Astrocyte (in vitro differentiated cells and primary cell): ENCODE measurements at regions not wholly inside any gene's neighbourhood (a gene's known extent, or its start where the extent isn't known, plus 50 kb on each side); places are given as distances from the start of the nearest gene placed in this dataset.

ENCODE experiments used
- DNase-seq: peaks from one replicate; pipeline ENCODE4 v3.0.0-alpha.2; 2010; ENCODE audit warnings: low read depth
- FAIRE-seq: peaks from 2 replicates; lab custom pipeline; 2011; peaks lifted over from hg19 to GRCh38; lab: Jason Lieb, UNC
- H2AFZ ChIP-seq: 2 replicates; pipeline ENCODE4 v1.6.0; 2012; ENCODE audit warnings: low read depth, low read length, inconsistent platforms
- H3K27ac ChIP-seq: 2 replicates; pipeline ENCODE4 v1.5.1; 2011; ENCODE audit warnings: low read depth, low read length, inconsistent platforms
- H3K27me3 ChIP-seq: 2 replicates; pipeline ENCODE4 v1.6.0; 2011; ENCODE audit warnings: low read length, inconsistent platforms; ENCODE audit not compliant: insufficient read depth
- H3K36me3 ChIP-seq: 2 replicates; pipeline ENCODE4 v1.5.1; 2011; ENCODE audit warnings: low read length, inconsistent platforms; ENCODE audit not compliant: insufficient read depth
- H3K4me1 ChIP-seq: 2 replicates; pipeline ENCODE4 v1.5.1; 2011; ENCODE audit warnings: low read length, inconsistent platforms; ENCODE audit not compliant: insufficient read depth
- H3K4me2 ChIP-seq: 2 replicates; pipeline ENCODE4 v1.6.0; 2012; ENCODE audit warnings: low read length, inconsistent platforms
- H3K4me3 ChIP-seq: 2 replicates; pipeline ENCODE4 v1.5.1; 2011; ENCODE audit warnings: low read depth, mild to moderate bottlenecking, low read length, inconsistent platforms; ENCODE audit not compliant: insufficient read depth
- H3K79me2 ChIP-seq: 2 replicates; pipeline ENCODE4 v1.6.0; 2012; ENCODE audit warnings: mild to moderate bottlenecking, low read length, inconsistent platforms; ENCODE audit not compliant: insufficient read depth
- H3K9ac ChIP-seq: 2 replicates; pipeline ENCODE4 v1.6.0; 2012; ENCODE audit warnings: mild to moderate bottlenecking, low read length, inconsistent platforms
- H3K9me3 ChIP-seq: 2 replicates; pipeline ENCODE4 v1.5.1; 2012; ENCODE audit warnings: low read depth, mild to moderate bottlenecking, low read length, inconsistent platforms; ENCODE audit not compliant: insufficient read depth
- H4K20me1 ChIP-seq: 2 replicates; pipeline ENCODE4 v1.6.0; 2012; ENCODE audit warnings: low read length, inconsistent platforms; ENCODE audit not compliant: insufficient read depth
- H3K27ac Mint-ChIP-seq: one replicate; pipeline ENCODE4 v1.8.0; 2021; ENCODE audit warnings: mild to moderate bottlenecking, mixed read lengths; ENCODE audit not compliant: unreplicated experiment
- H3K27me3 Mint-ChIP-seq: one replicate; pipeline ENCODE4 v1.8.0; 2021; ENCODE audit warnings: low read depth, mixed read lengths; ENCODE audit not compliant: unreplicated experiment
- H3K36me3 Mint-ChIP-seq: one replicate; pipeline ENCODE4 v1.8.0; 2021; ENCODE audit warnings: low read depth, mixed read lengths; ENCODE audit not compliant: unreplicated experiment
- H3K4me1 Mint-ChIP-seq: one replicate; pipeline ENCODE4 v1.8.0; 2021; ENCODE audit warnings: low read depth, mixed read lengths; ENCODE audit not compliant: unreplicated experiment
- H3K4me3 Mint-ChIP-seq: one replicate; pipeline ENCODE4 v1.8.0; 2021; ENCODE audit warnings: mild to moderate bottlenecking, moderate library complexity, mixed read lengths; ENCODE audit not compliant: unreplicated experiment
- H3K9me3 Mint-ChIP-seq: one replicate; pipeline ENCODE4 v1.8.0; 2021; ENCODE audit warnings: mild to moderate bottlenecking, mixed read lengths; ENCODE audit not compliant: unreplicated experiment
- CTCF ChIP-seq: IDR thresholded peaks from 2 replicates; pipeline ENCODE4 v1.5.1; 2011; ENCODE audit warnings: low read depth, mild to moderate bottlenecking, inconsistent platforms, low read length, moderate library complexity; ENCODE audit not compliant: insufficient read depth
- EZH2 ChIP-seq: IDR thresholded peaks from 2 replicates; pipeline ENCODE4 v1.6.1; 2012; ENCODE audit warnings: mild to moderate bottlenecking, low read length, inconsistent platforms; ENCODE audit not compliant: insufficient read depth

- Mint-ChIP-seq H3K36me3 (peaks cover 4% of the 10 kb centered on the region), H3K4me1 (peaks cover 20% of the 10 kb centered on the region), H3K27ac (no peak overlapping the region)
Measured at GRCh38 chr2:39535636-39536185, 98.6 kb upstream of the MAP4K3 start.

GRCh38 chr2:39537150-39537549, 100.1 kb upstream of the MAP4K3 start:
- H3K36me3 ChIP-seq: no peaks in the 10 kb centered on the region
- Mint-ChIP-seq H3K27ac (no peak overlapping the region), H3K9me3 (peaks cover 7% of the 10 kb centered on the region), H3K4me3 (no peak overlapping the region), H3K4me1 (peaks cover 17% of the 10 kb centered on the region), H3K27me3 (no peaks in the 10 kb centered on the region), H3K36me3 (peaks cover 4% of the 10 kb centered on the region)
- no peak overlapping the region for H3K9ac ChIP-seq
- H3K4me1 ChIP-seq: peaks cover 5% of the 10 kb centered on the region
- H4K20me1 ChIP-seq: no peaks in the 10 kb centered on the region
- TF ChIP-seq CTCF: no peak
- TF ChIP-seq EZH2: no peak
- no peak overlapping the region for H2AFZ ChIP-seq
- H3K4me3 ChIP-seq: no peak overlapping the region
- no peak for FAIRE-seq
- no peak overlapping the region for H3K4me2 ChIP-seq
- no peak for DNase-seq
- no peak overlapping the region for H3K27ac ChIP-seq
- no peaks in the 10 kb centered on the region for H3K9me3 ChIP-seq
- H3K79me2 ChIP-seq: no peaks in the 10 kb centered on the region
- no peaks in the 10 kb centered on the region for H3K27me3 ChIP-seq

More at GRCh38 chr2:39535636-39536185, 98.6 kb upstream of the MAP4K3 start:
- FAIRE-seq (no peak), DNase-seq (no peak)
- Mint-ChIP-seq H3K27me3 (no peaks in the 10 kb centered on the region), H3K4me3 (no peak overlapping the region), H3K9me3 (peaks cover 7% of the 10 kb centered on the region)
- H3K27me3 ChIP-seq: no peaks in the 10 kb centered on the region
- H3K79me2 ChIP-seq: no peaks in the 10 kb centered on the region
- peaks cover 5% of the 10 kb centered on the region for H3K4me1 ChIP-seq
- H3K9me3 ChIP-seq: no peaks in the 10 kb centered on the region
- H2AFZ ChIP-seq: no peak overlapping the region
- H3K36me3 ChIP-seq: no peaks in the 10 kb centered on the region
- no peak overlapping the region for H3K27ac ChIP-seq
- TF ChIP-seq EZH2: no peak
- no peak for TF ChIP-seq CTCF
- no peaks in the 10 kb centered on the region for H4K20me1 ChIP-seq
- H3K4me2 ChIP-seq: no peak overlapping the region
- H3K9ac ChIP-seq: no peak overlapping the region
- no peak overlapping the region for H3K4me3 ChIP-seq

- Histone ChIP-seq H3K36me3 (no peaks in the 10 kb centered on the region), H3K4me3 (no peak overlapping the region), H4K20me1 (no peaks in the 10 kb centered on the region), H3K9me3 (no peaks in the 10 kb centered on the region), H3K4me1 (peaks cover 5% of the 10 kb centered on the region), H3K79me2 (no peaks in the 10 kb centered on the region), H3K27ac (no peak overlapping the region), H2AFZ (no peak overlapping the region), H3K4me2 (no peak overlapping the region), H3K9ac (no peak overlapping the region), H3K27me3 (no peaks in the 10 kb centered on the region)
- H3K9me3 Mint-ChIP-seq: peaks cover 7% of the 10 kb centered on the region
- FAIRE-seq (no peak), DNase-seq (no peak)
- H3K4me3 Mint-ChIP-seq: no peak overlapping the region
- H3K4me1 Mint-ChIP-seq: peaks cover 15% of the 10 kb centered on the region
- peaks cover 4% of the 10 kb centered on the region for H3K36me3 Mint-ChIP-seq
- H3K27ac Mint-ChIP-seq: no peak overlapping the region
- TF ChIP-seq EZH2: no peak
- TF ChIP-seq CTCF: no peak
- H3K27me3 Mint-ChIP-seq: no peaks in the 10 kb centered on the region
Measured at GRCh38 chr2:39538718-39539117, 101.6 kb upstream of the MAP4K3 start.
